H1 (cell line): ENCODE measurements at regions not wholly inside any gene's neighbourhood (a gene's known extent, or its start where the extent isn't known, plus 50 kb on each side); places are given as distances from the start of the nearest gene placed in this dataset.
A peak's percentile ranks its signal among the peaks of the same experiment; 100 is the strongest.

Experiments
- CTCF ChIA-PET: fragments of 300-600 bp; sonication (Branson Sonifier 250); formaldehyde crosslinking; loops from one replicate; lab custom pipeline; 2021; ENCODE audit not compliant: partially characterized antibody; lab: Charles Lee
- POLR2A ChIA-PET: fragments of 300-600 bp; sonication (Branson Sonifier 250); formaldehyde crosslinking; loops from one replicate; lab custom pipeline; 2021; ENCODE audit warnings: inconsistent platforms; ENCODE audit not compliant: partially characterized antibody; lab: Charles Lee
- DNase-seq, 2 experiments: peaks; one replicate each; pipeline versions ENCODE4 v3.0.0 to v3.0.0-alpha.2; 2010 to 2022; ENCODE audit warnings: low spot score in 2 of 2, low read depth in 1 of 2, mixed read lengths in 1 of 2
- FAIRE-seq: peaks from 2 replicates; lab custom pipeline; 2011; peaks lifted over from hg19 to GRCh38; lab: Jason Lieb, UNC
- H2AFZ ChIP-seq: 2 replicates; pipeline ENCODE4 v1.8.1; 2012; ENCODE audit warnings: low read length, inconsistent platforms
- H2AK5ac ChIP-seq: 2 replicates; pipeline ENCODE4 v1.6.1; 2013; ENCODE audit warnings: low read depth, low read length
- H2BK120ac ChIP-seq: replicated peaks from 2 replicates; pipeline ENCODE3; 2013; ENCODE audit warnings: low read depth, low read length, inconsistent platforms
- H2BK12ac ChIP-seq: 2 replicates; pipeline ENCODE4 v1.6.1; 2013; ENCODE audit warnings: low read depth, low read length
- H2BK15ac ChIP-seq: 2 replicates; pipeline ENCODE4 v1.6.1; 2013; ENCODE audit warnings: low read length
- H2BK20ac ChIP-seq: 2 replicates; pipeline ENCODE4 v1.6.1; 2013; ENCODE audit warnings: low read length
- H2BK5ac ChIP-seq: 2 replicates; pipeline ENCODE4 v1.6.1; 2013; ENCODE audit warnings: low read depth, low read length
- H3K14ac ChIP-seq: 2 replicates; pipeline ENCODE4 v1.6.1; 2013; ENCODE audit warnings: inconsistent platforms; ENCODE audit not compliant: insufficient read length
- H3K18ac ChIP-seq: 2 replicates; pipeline ENCODE4 v1.6.1; 2013; ENCODE audit warnings: low read length; ENCODE audit errors: extremely low read depth
- H3K23ac ChIP-seq: 2 replicates; pipeline ENCODE4 v1.6.1; 2013; ENCODE audit warnings: inconsistent platforms; ENCODE audit not compliant: insufficient read length
- H3K23me2 ChIP-seq: 2 replicates; pipeline ENCODE4 v1.6.1; 2013; ENCODE audit warnings: low read depth, low read length
- H3K27ac ChIP-seq: 2 replicates; pipeline ENCODE4 v1.6.1; 2011; ENCODE audit warnings: low read depth, low read length, inconsistent platforms
- H3K27me3 ChIP-seq, 4 experiments: replicated peaks in 1 of 4; 1 replicate in 1 of 4; 2 replicates in 3 of 4; pipeline versions ENCODE4 v1.6.1 to v1.8.1; 2011 to 2013; ENCODE audit warnings: low read length in 3 of 4, mild to moderate bottlenecking in 3 of 4, inconsistent platforms in 2 of 4, mixed read lengths in 2 of 4, moderate library complexity in 1 of 4; ENCODE audit not compliant: control insufficient read depth in 3 of 4, insufficient read depth in 3 of 4; ENCODE audit errors: extremely low read depth in 1 of 4
- H3K36me3 ChIP-seq, 4 experiments: 2 replicates each; pipeline versions ENCODE4 v1.6.1 to v1.8.1; 2011 to 2013; ENCODE audit warnings: mild to moderate bottlenecking in 4 of 4, low read length in 3 of 4, moderate library complexity in 2 of 4, control low read depth in 1 of 4, inconsistent platforms in 1 of 4; ENCODE audit not compliant: insufficient read depth in 4 of 4, control insufficient read depth in 2 of 4
- H3K4ac ChIP-seq: replicated peaks from 2 replicates; pipeline ENCODE3; 2013; ENCODE audit warnings: low read length, low read depth, mixed read lengths, inconsistent platforms; ENCODE audit not compliant: insufficient read length
- H3K4me1 ChIP-seq, 4 experiments: replicated peaks in 1 of 4; 1 replicate in 1 of 4; 2 replicates in 3 of 4; pipeline versions ENCODE4 v1.6.1 to v1.8.1; 2011 to 2013; ENCODE audit warnings: low read length in 3 of 4, inconsistent platforms in 2 of 4, mixed read lengths in 1 of 4; ENCODE audit not compliant: insufficient read depth in 4 of 4, control insufficient read depth in 3 of 4
- H3K4me2 ChIP-seq, 2 experiments: 2 replicates each; pipeline versions ENCODE4 v1.6.1 to v1.8.1; 2011 to 2013; ENCODE audit warnings: low read depth in 2 of 2, low read length in 2 of 2, control low read depth in 1 of 2, inconsistent platforms in 1 of 2, mild to moderate bottlenecking in 1 of 2; ENCODE audit not compliant: insufficient read depth in 1 of 2
- H3K4me3 ChIP-seq, 4 experiments: fragments of 200-600, 300-600 bp in 1 of 4; sonication (generic), shearing (Covaris generic), sonication (Bioruptor Twin) in 1 of 4; 2 replicates each; pipeline versions ENCODE4 v1.5.1 to v1.8.1; 2011 to 2016; ENCODE audit warnings: low read length in 4 of 4, low read depth in 3 of 4, control low read depth in 2 of 4, inconsistent platforms in 2 of 4, mild to moderate bottlenecking in 2 of 4, mixed read lengths in 1 of 4, moderate library complexity in 1 of 4; ENCODE audit not compliant: insufficient read depth in 2 of 4; ENCODE audit errors: extremely low read depth in 1 of 4
- H3K56ac ChIP-seq: replicated peaks from 2 replicates; pipeline ENCODE3; 2013; ENCODE audit warnings: low read depth, mild to moderate bottlenecking, mixed read lengths, low read length, inconsistent platforms; ENCODE audit not compliant: insufficient read length
- H3K79me1 ChIP-seq: 2 replicates; pipeline ENCODE4 v1.6.1; 2013; ENCODE audit warnings: low read depth, low read length, control low read depth
- H3K79me2 ChIP-seq, 2 experiments: 2 replicates each; pipeline versions ENCODE4 v1.6.1 to v1.8.1; 2012 to 2013; ENCODE audit warnings: low read length in 2 of 2, mild to moderate bottlenecking in 2 of 2, inconsistent platforms in 1 of 2; ENCODE audit not compliant: insufficient read depth in 2 of 2, control insufficient read depth in 1 of 2
- H3K9ac ChIP-seq, 4 experiments: replicated peaks in 1 of 4; 1 replicate in 1 of 4; 2 replicates in 3 of 4; pipeline versions ENCODE4 v1.6.1 to v1.8.1; 2011 to 2013; ENCODE audit warnings: low read depth in 3 of 4, low read length in 3 of 4, control low read depth in 2 of 4, mild to moderate bottlenecking in 2 of 4, moderate library complexity in 2 of 4, inconsistent platforms in 1 of 4; ENCODE audit errors: extremely low read depth in 1 of 4
- H3K9me3 ChIP-seq, 2 experiments: 2 replicates each; pipeline versions ENCODE4 v1.6.1 to v1.8.1; 2012 to 2013; ENCODE audit warnings: mild to moderate bottlenecking in 2 of 2, moderate library complexity in 2 of 2, control low read depth in 1 of 2, inconsistent platforms in 1 of 2, low read depth in 1 of 2, low read length in 1 of 2, mixed read lengths in 1 of 2; ENCODE audit not compliant: insufficient read depth in 2 of 2
- H4K20me1 ChIP-seq, 2 experiments: replicated peaks in 1 of 2; 2 replicates each; pipeline versions ENCODE3 to v1.8.1; 2011 to 2013; ENCODE audit warnings: inconsistent platforms in 2 of 2, low read length in 2 of 2, mild to moderate bottlenecking in 1 of 2; ENCODE audit not compliant: insufficient read depth in 2 of 2, control insufficient read depth in 1 of 2
- H4K5ac ChIP-seq: 2 replicates; pipeline ENCODE4 v1.6.1; 2013; ENCODE audit warnings: low read length, low read depth, mixed read lengths, inconsistent platforms; ENCODE audit not compliant: insufficient read length
- H4K8ac ChIP-seq: 2 replicates; pipeline ENCODE4 v1.8.0; 2013; ENCODE audit warnings: mild to moderate bottlenecking, moderate library complexity, low read length, inconsistent platforms; ENCODE audit not compliant: insufficient read depth; ENCODE audit errors: extremely low read depth
- H4K91ac ChIP-seq: replicated peaks from 2 replicates; pipeline ENCODE3; 2013; ENCODE audit warnings: low read length, mixed read lengths, inconsistent platforms; ENCODE audit not compliant: insufficient read length
- BACH1 ChIP-seq: IDR thresholded peaks from 2 replicates; pipeline ENCODE4 v1.6.1; 2012; ENCODE audit warnings: low read length, improper control_type of control experiment
- BRCA1 ChIP-seq: IDR thresholded peaks from 2 replicates; pipeline ENCODE4 v1.6.1; 2012; ENCODE audit warnings: low read depth, low read length, improper control_type of control experiment
- CBX8 ChIP-seq: fragments of 300-800, 300-1000 bp; sonication (generic); IDR thresholded peaks from 2 replicates; pipeline ENCODE4 v1.7.1; 2016; ENCODE audit warnings: low read depth, low read length, borderline replicate concordance
- EGR1 ChIP-seq: IDR thresholded peaks from 2 replicates; pipeline ENCODE4 v1.6.1; 2011; ENCODE audit warnings: low read depth, low read length, borderline replicate concordance
- HDAC6 ChIP-seq: IDR thresholded peaks from one replicate; pipeline ENCODE4 v1.7.1; 2012; ENCODE audit warnings: low read depth, mild to moderate bottlenecking, inconsistent platforms, low read length, moderate library complexity
- JUND ChIP-seq: IDR thresholded peaks from 2 replicates; pipeline ENCODE4 v1.6.1; 2011; ENCODE audit warnings: mild to moderate bottlenecking, improper control_type of control experiment, low read length
- KDM5A ChIP-seq: fragments of 200-600 bp; IDR thresholded peaks from 2 replicates; pipeline ENCODE4 v1.7.1; 2012; ENCODE audit warnings: mild to moderate bottlenecking, low read length, inconsistent platforms, mixed read lengths
- RBBP5 ChIP-seq: IDR thresholded peaks from 2 replicates; pipeline ENCODE4 v1.7.1; 2012; ENCODE audit warnings: low read depth, mild to moderate bottlenecking, inconsistent platforms, low read length, moderate library complexity, borderline replicate concordance
- SP1 ChIP-seq: IDR thresholded peaks from 2 replicates; pipeline ENCODE4 v1.6.1; 2011; ENCODE audit warnings: low read depth, low read length
- SP4 ChIP-seq: IDR thresholded peaks from 2 replicates; pipeline ENCODE4 v1.6.1; 2012; ENCODE audit warnings: low read length, inconsistent platforms
- SUZ12 ChIP-seq: fragments of 200-600 bp; sonication (generic); IDR thresholded peaks from 2 replicates; pipeline ENCODE4 v1.6.1; 2012; ENCODE audit warnings: mild to moderate bottlenecking, inconsistent platforms, low read length, moderate library complexity, mixed read lengths
- TAF1 ChIP-seq: IDR thresholded peaks from 2 replicates; pipeline ENCODE4 v1.6.1; 2011; ENCODE audit warnings: mild to moderate bottlenecking, low read depth, low read length
- TBP ChIP-seq: IDR thresholded peaks from 2 replicates; pipeline ENCODE4 v1.6.1; 2011; ENCODE audit warnings: low read depth, low read length, improper control_type of control experiment
- YY1 ChIP-seq: IDR thresholded peaks from 2 replicates; pipeline ENCODE4 v1.6.1; 2011; ENCODE audit warnings: low read depth, mild to moderate bottlenecking, low read length
- WGBS, 2 experiments: shearing (Covaris generic) in 1 of 2; methylation state at CpG; one replicate each; pipeline versions ENCODE4 v1.1.6 to v1.1.7; 2013 to 2015; ENCODE audit warnings: low lambda C conversion rate in 2 of 2, mixed read lengths in 2 of 2, inconsistent platforms in 1 of 2, low coverage in 1 of 2, missing lambda C conversion rate in 1 of 2; ENCODE audit not compliant: insufficient replicate concordance in 2 of 2, insufficient coverage in 1 of 2, insufficient read length in 1 of 2; ENCODE audit errors: extremely low coverage in 1 of 2, missing lambda C conversion rate in 1 of 2; 5-methylcytosine and 5-hydroxymethylcytosine counted together

DNA sequence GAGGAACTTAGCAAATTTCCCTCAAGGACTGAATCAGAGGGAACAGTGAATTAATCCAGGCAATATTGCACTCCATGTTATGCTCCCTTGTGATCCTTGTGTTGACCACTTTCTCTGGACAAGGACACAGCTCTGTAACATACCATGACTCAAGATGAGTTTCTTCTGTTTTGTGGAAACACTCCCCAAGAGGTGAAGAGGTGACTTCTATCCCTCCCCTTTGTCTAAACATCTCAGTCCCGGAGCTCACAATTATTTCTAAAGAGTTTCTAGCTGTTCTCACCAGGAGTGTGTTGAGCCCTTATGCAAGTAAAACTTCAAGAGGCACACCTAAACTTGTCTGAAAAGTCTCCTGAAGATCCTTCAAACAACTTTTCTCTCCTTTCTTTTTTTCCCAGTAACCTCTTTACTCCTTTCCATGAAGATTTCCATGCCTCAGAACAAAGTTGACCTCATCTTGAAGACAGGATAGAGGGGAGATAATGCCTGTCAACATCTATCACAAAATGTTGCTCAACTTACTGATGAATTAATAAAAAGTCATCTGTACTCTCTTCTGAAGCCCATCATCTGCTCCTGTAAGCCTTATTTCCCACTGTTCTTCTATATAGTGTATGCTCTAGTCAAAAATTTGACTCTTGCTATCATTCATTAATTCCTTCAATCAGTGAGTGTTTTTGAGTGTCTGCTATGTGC, 429.1 kb downstream of the SPRY1 start:
- Histone ChIP-seq H2BK120ac (no peak overlapping the region), H3K18ac (no peak overlapping the region), H4K20me1 (no peaks in the 10 kb centered on the region), H3K4me2 (no peak overlapping the region), H3K9me3 (no peaks in the 10 kb centered on the region), H2BK15ac (no peak overlapping the region), H2AFZ (0 out of 2 replicates have a peak overlapping the region, but pooled peaks have one; percentile 29), H3K36me3 (no peaks in the 10 kb centered on the region), H3K27ac (no peak overlapping the region), H3K79me2 (no peaks in the 10 kb centered on the region), H2BK5ac (no peak overlapping the region), H3K4me3 (no peak overlapping the region)
- FAIRE-seq, result no peak
- POLR2A ChIA-PET, result no interaction called here
- 62% methylated on average over 1 of the region's 1 CpG; no CpG with 5 or more reads in 1 of the 2 experiments for WGBS, 2 experiments
- TF ChIP-seq RBBP5, result no peak
- no peak for TF ChIP-seq EGR1
- TF ChIP-seq SUZ12, result no peak
- TF ChIP-seq KDM5A, result no peak
- TF ChIP-seq TAF1, result no peak
- no peak for TF ChIP-seq SP4
- TF ChIP-seq HDAC6, result no peak
- no peak for TF ChIP-seq YY1
- no peak for TF ChIP-seq TBP
- no peak for TF ChIP-seq SP1
- TF ChIP-seq JUND, result no peak
- TF ChIP-seq BACH1, result no peak
- no peak for TF ChIP-seq BRCA1
- no peak for TF ChIP-seq CBX8
- TF ChIP-seq, all 59 proteins: peak for 0
- no peak overlapping the region for H3K4ac ChIP-seq
- H2BK12ac ChIP-seq, result no peak overlapping the region
- no peak for DNase-seq
- no peaks in the 10 kb centered on the region for H3K79me1 ChIP-seq
- H4K5ac ChIP-seq, result no peak overlapping the region
- H3K27me3 ChIP-seq, result peaks cover 0 to 2% (median 0%) of the 10 kb centered on the region in 4 experiments; a peak in 1 of 7 replicates
- H2BK20ac ChIP-seq, result no peak overlapping the region
- H3K23ac ChIP-seq, result no peak overlapping the region
- CTCF ChIA-PET, result interaction anchor here (1.4 kb wide), 1 partner anchor 53 kb away, joined by 3 read pairs; no protein-coding TSS in a partner anchor
- H3K4me1 ChIP-seq, result peaks cover 0 to 4% (median 0%) of the 10 kb centered on the region in 4 experiments; a peak in 1 of 7 replicates
- no peak overlapping the region for H3K9ac ChIP-seq
- H3K23me2 ChIP-seq, result no peaks in the 10 kb centered on the region
- no peak overlapping the region for H3K14ac ChIP-seq
- no peak overlapping the region for H4K8ac ChIP-seq
- H3K56ac ChIP-seq, result no peak overlapping the region
- no peak overlapping the region for H4K91ac ChIP-seq
- no peak overlapping the region for H2AK5ac ChIP-seq
